GM12891 (cell line): ENCODE measurements at regions not wholly inside any gene's neighbourhood (a gene's known extent, or its start where the extent isn't known, plus 50 kb on each side); places are given as distances from the start of the nearest gene placed in this dataset.
"Not testable (repeated sequence)": the region's sequence is repeated elsewhere in the genome, so short reads cannot be mapped to it uniquely, and the experiment has no call there.

Experiments used
- DNase-seq: peaks from one replicate; pipeline ENCODE4 v3.0.0; 2011; ENCODE audit warnings: low spot score; ENCODE audit not compliant: insufficient read length
- FAIRE-seq: peaks from 2 replicates; lab custom pipeline; 2011; peaks lifted over from hg19 to GRCh38; lab: Jason Lieb, UNC
- PAX5 ChIP-seq: IDR thresholded peaks from 2 replicates; pipeline ENCODE4 v1.6.1; 2011; ENCODE audit warnings: low read length, moderate library complexity, mild to moderate bottlenecking; ENCODE audit not compliant: insufficient read depth, severe bottlenecking
- POLR2A ChIP-seq: IDR thresholded peaks from 2 replicates; pipeline ENCODE4 v1.6.1; 2011; ENCODE audit warnings: low read depth, low read length, control low read depth
- POLR2AphosphoS5 ChIP-seq: IDR thresholded peaks from 2 replicates; pipeline ENCODE4 v1.6.1; 2011; ENCODE audit warnings: low read depth, low read length, control low read depth
- POU2F2 ChIP-seq: IDR thresholded peaks from 2 replicates; pipeline ENCODE4 v1.6.1; 2011; ENCODE audit warnings: low read depth, mild to moderate bottlenecking, control low read depth, low read length, moderate library complexity
- SPI1 ChIP-seq: IDR thresholded peaks from 2 replicates; pipeline ENCODE4 v1.6.1; 2011; ENCODE audit warnings: low read depth, low read length, control low read depth
- TAF1 ChIP-seq: IDR thresholded peaks from 2 replicates; pipeline ENCODE4 v1.6.1; 2011; ENCODE audit warnings: low read depth, low read length, control low read depth

- DNase-seq (no peak), FAIRE-seq (no peak)
- no peak for TF ChIP-seq PAX5
- TF ChIP-seq POLR2AphosphoS5, result no peak
- TF ChIP-seq POLR2A, result no peak
- no peak for TF ChIP-seq SPI1
- TF ChIP-seq POU2F2, result no peak
- no peak for TF ChIP-seq TAF1
Measured at GRCh38 chr6:91895599-91896285, 1308.9 kb upstream of the MAP3K7 start.

DNA sequence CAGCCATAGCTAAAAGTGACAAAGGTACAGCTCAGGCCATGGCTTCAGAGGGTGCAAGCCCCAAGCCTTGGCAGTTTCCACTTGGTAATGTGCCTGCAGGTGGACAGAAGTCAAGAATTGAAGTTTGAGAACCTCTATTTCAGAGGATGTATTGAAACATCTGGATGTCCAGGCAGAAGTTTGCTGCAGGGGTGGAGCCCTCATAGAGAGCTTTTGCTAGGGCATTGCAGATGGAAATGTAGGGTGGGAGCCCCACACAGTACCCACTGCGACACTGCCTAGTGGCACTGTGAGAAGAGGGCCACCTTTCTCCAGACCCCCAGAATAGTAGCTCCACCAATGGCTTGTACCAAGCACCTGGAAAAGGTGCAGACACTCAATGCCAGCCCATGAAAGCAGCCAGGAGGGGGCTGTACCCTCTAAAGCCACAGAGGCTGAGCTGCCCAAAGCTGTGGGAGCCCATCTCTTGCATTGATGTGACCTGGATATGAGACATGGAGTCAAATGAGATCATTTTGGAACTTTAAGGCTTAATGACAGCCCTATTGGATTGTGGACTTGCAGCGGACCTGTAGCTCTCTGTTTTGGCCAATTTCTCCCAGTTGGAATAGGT lies 1299.4 kb upstream of the MAP3K7 start:
- FAIRE-seq, result no peak
- TF ChIP-seq PAX5, result no peak
- DNase-seq, result no peak

GRCh38 chr6:91881791-91882190 lies 1294.9 kb upstream of the MAP3K7 start:
- not testable (repeated sequence) for DNase-seq, FAIRE-seq

GRCh38 chr6:91879386-91879995 lies 1292.6 kb upstream of the MAP3K7 start:
- DNase-seq, result no peak
- no peak for FAIRE-seq
- TF ChIP-seq SPI1, result no peak
- TF ChIP-seq PAX5, result no peak
- no peak for TF ChIP-seq TAF1
- no peak for TF ChIP-seq POLR2A
- no peak for TF ChIP-seq POLR2AphosphoS5

DNA sequence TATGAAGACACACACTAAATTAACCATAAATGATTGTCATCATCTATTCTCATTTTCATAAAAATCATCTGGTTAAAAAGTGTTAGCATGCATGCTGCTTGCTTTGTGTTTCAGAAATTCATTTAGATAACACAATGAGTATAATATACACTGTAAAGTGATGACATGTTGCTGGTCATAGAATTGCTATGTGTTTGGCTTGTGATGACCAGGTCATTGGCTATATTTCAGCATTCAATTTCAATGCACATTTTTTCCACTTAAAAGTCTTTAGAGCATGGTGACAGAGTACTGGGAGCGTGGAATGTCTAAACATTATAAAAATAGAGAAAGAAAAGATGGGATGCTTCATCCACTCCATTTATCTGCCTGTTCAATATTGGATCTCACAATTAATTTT lies 1291.1 kb upstream of the MAP3K7 start:
- FAIRE-seq (no peak), DNase-seq (no peak)
- TF ChIP-seq POLR2A (no peak), POLR2AphosphoS5 (no peak), TAF1 (no peak), PAX5 (no peak), POU2F2 (no peak), SPI1 (no peak)

DNA sequence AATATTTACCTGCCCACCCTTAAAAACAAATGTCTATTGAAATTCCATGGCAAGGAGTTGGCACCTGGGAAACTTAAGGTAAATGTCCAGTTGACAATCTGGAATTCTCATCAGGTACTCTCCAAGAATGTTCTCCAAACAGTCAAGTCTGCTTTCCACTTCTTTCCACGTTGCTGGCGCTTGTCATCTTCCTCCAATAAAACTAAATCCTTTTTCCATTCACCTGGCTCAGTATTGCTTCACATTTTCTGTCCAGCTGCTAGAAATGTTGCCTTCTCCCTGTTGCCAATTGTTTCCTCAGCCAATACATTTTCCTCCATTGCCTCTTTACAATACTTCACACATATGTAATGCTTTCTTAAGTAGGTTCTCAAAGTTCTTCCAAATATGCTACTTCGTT lies 1288.1 kb upstream of the MAP3K7 start:
- DNase-seq (no peak), FAIRE-seq (no peak)
- no peak for TF ChIP-seq SPI1
- no peak for TF ChIP-seq TAF1
- no peak for TF ChIP-seq POLR2A
- TF ChIP-seq PAX5, result no peak
- no peak for TF ChIP-seq POU2F2
- no peak for TF ChIP-seq POLR2AphosphoS5

GRCh38 chr6:91868539-91869202 lies 1281.8 kb upstream of the MAP3K7 start:
- no peak for TF ChIP-seq SPI1
- no peak for TF ChIP-seq TAF1
- no peak for TF ChIP-seq PAX5
- no peak for TF ChIP-seq POLR2AphosphoS5
- TF ChIP-seq POU2F2, result no peak
- no peak for TF ChIP-seq POLR2A

DNA sequence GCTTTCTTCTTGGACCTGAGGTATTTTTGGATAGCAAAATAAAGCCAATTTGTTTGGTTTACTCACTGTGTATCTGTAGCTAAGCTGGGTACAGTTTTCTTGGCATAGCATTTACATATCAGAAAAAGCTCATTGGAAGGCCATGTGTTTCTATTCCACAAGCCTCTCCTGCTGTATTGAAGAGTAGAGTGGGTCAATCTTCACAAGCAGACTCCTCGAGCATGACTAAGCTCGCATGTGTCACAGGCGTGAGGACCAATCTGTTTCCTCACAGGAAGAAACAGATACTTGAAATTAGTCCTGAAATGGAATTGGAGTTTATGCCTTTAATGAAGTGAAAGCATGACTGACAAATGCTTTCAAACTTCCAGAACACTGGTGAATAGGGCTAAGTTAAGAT lies 1279.0 kb upstream of the MAP3K7 start:
- FAIRE-seq (peak; percentile 9), DNase-seq (no peak)
- TF ChIP-seq POLR2A, result no peak
- no peak for TF ChIP-seq PAX5
- TF ChIP-seq SPI1, result no peak
- TF ChIP-seq POU2F2, result no peak
- TF ChIP-seq TAF1, result no peak
- no peak for TF ChIP-seq POLR2AphosphoS5

More at GRCh38 chr6:91868539-91869202, 1281.8 kb upstream of the MAP3K7 start:
- FAIRE-seq (no peak), DNase-seq (no peak)

GRCh38 chr6:91864911-91865310 lies 1278.0 kb upstream of the MAP3K7 start:
- TF ChIP-seq SPI1, result no peak
- no peak for TF ChIP-seq POLR2AphosphoS5
- no peak for TF ChIP-seq TAF1
- no peak for TF ChIP-seq POLR2A
- no peak for TF ChIP-seq PAX5
- DNase-seq (no peak), FAIRE-seq (no peak)

GRCh38 chr6:91860541-91861335 lies 1273.9 kb upstream of the MAP3K7 start:
- no peak for DNase-seq
- no peak for TF ChIP-seq POU2F2
- TF ChIP-seq TAF1, result no peak
- no peak for TF ChIP-seq SPI1
- no peak for TF ChIP-seq PAX5
- TF ChIP-seq POLR2A, result no peak
- no peak for TF ChIP-seq POLR2AphosphoS5
- no peak for FAIRE-seq
